Body of pancreas (tissue), 4 donors: ENCODE measurements at regions not wholly inside any gene's neighbourhood (a gene's known extent, or its start where the extent isn't known, plus 50 kb on each side); places are given as distances from the start of the nearest gene placed in this dataset.
A peak's percentile ranks its signal among the peaks of the same experiment; 100 is the strongest.
"Not testable (repeated sequence)": the region's sequence is repeated elsewhere in the genome, so short reads cannot be mapped to it uniquely, and the experiment has no call there.

Experiments
- ATAC-seq: fragments of 150-250 bp; one replicate; pipeline ENCODE4 v1.9.1; 2016
- DNase-seq, 4 donors: peaks; one replicate each; pipeline ENCODE4 v3.0.0-alpha.2; 2019
- H3K27ac ChIP-seq, 4 donors: fragments of 200-600 bp; sonication (generic); 1 replicate in 3 of 4; 2 replicates in 1 of 4; pipeline versions ENCODE4 v1.5.1 to v1.6.1; 2016 to 2019; ENCODE audit warnings: mild to moderate bottlenecking in 1 of 4, mixed read lengths in 1 of 4, moderate library complexity in 1 of 4
- H3K27me3 ChIP-seq, 2 donors: fragments of 200-600 bp; sonication (generic); one replicate each; pipeline ENCODE4 v1.6.0; 2016; ENCODE audit warnings: mild to moderate bottlenecking in 1 of 2
- H3K36me3 ChIP-seq, 2 donors: fragments of 200-600 bp; sonication (generic); replicated peaks in 1 of 2; 2 replicates each; pipeline ENCODE4 v1.5.1; 2016; ENCODE audit warnings: low read depth in 2 of 2; ENCODE audit not compliant: insufficient read depth in 1 of 2
- H3K4me1 ChIP-seq: fragments of 200-600 bp; sonication (generic); one replicate; pipeline ENCODE4 v1.6.0; 2016
- H3K4me3 ChIP-seq, 2 donors: fragments of 200-600 bp; sonication (generic); 1 replicate in 1 of 2; 2 replicates in 1 of 2; pipeline ENCODE4 v1.5.1; 2016 to 2019
- H3K9me3 ChIP-seq, 3 donors: fragments of 200-600 bp; sonication (generic); 1 replicate in 2 of 3; 2 replicates in 1 of 3; pipeline ENCODE4 v1.5.1; 2016
- POLR2A ChIP-seq, 3 donors: fragments of 450-650 bp; IDR thresholded peaks; one replicate each; pipeline ENCODE4 v1.6.1; 2016; ENCODE audit warnings: antibody characterized with exemption in 3 of 3, mild to moderate bottlenecking in 2 of 3
- WGBS, 2 donors: methylation state at CpG; one replicate each; pipeline ENCODE4 v1.1.5; 2017; 5-methylcytosine and 5-hydroxymethylcytosine counted together
- intact Hi-C: fragments of 100-400 bp; cut with DNase I; formaldehyde crosslinking; loops from one replicate; pipeline ENCODE4 v1.15.1; 2023
- TF ChIP-seq, protein P1 (sequence below), 7 experiments: fragments of 450-650 bp in 4 of 7; fragments of 200-600 bp in 3 of 7; sonication (generic) in 3 of 7; IDR thresholded peaks; one replicate each; pipeline ENCODE4 v1.5.1; 2016 to 2019; ENCODE audit warnings: antibody characterized with exemption in 7 of 7

DNA sequence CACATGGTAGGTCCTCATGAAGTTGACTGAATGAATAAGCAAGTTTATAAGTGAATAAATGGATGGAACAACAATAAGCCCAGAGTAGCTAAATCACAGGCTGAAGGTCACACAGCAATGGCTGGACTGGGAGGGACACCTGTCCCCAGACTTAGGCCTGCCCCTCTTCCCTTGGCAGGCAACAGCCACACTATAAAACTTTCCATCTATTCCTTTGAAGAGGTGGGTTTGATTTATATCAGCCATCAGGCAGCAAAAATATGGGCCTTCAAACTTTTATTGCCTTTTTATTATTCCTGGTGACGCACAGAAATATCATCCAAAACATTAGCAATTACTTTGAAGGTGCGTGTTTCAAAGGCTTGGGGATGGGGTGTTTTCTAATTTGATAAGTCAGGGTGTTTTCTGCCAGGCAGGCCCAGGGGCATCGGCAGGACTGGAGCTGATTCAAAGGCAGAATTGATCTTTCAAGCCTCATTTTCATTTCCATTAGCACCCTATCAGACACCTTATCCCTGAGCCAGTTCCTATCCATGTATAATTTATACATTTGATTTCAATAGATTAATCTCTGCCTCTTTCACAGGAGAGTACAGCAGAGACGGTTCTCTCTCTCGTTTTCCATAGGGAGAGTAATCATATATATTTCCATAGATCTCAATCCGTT, 67.2 kb upstream of the LYRM9 start:
- 69 to 73% methylated on average over 6 of the region's 6 CpGs for WGBS, 2 donors
- H3K9me3 ChIP-seq, result no peaks in the 10 kb centered on the region
- no peak for ATAC-seq
- no peak overlapping the region for H3K4me3 ChIP-seq
- no peak for DNase-seq
- peaks cover 44% of the 10 kb centered on the region for H3K4me1 ChIP-seq
- no peaks in the 10 kb centered on the region for H3K36me3 ChIP-seq
- no peak overlapping the region for H3K27ac ChIP-seq
- no peaks in the 10 kb centered on the region for H3K27me3 ChIP-seq
- intact Hi-C loops, result no loop called here
- TF ChIP-seq POLR2A (IDR thresholded peaks at IDR 0.05), result no peak
- TF ChIP-seq, protein P1, sequence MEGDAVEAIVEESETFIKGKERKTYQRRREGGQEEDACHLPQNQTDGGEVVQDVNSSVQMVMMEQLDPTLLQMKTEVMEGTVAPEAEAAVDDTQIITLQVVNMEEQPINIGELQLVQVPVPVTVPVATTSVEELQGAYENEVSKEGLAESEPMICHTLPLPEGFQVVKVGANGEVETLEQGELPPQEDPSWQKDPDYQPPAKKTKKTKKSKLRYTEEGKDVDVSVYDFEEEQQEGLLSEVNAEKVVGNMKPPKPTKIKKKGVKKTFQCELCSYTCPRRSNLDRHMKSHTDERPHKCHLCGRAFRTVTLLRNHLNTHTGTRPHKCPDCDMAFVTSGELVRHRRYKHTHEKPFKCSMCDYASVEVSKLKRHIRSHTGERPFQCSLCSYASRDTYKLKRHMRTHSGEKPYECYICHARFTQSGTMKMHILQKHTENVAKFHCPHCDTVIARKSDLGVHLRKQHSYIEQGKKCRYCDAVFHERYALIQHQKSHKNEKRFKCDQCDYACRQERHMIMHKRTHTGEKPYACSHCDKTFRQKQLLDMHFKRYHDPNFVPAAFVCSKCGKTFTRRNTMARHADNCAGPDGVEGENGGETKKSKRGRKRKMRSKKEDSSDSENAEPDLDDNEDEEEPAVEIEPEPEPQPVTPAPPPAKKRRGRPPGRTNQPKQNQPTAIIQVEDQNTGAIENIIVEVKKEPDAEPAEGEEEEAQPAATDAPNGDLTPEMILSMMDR (IDR thresholded peaks at IDR 0.05), result no peak

DNA sequence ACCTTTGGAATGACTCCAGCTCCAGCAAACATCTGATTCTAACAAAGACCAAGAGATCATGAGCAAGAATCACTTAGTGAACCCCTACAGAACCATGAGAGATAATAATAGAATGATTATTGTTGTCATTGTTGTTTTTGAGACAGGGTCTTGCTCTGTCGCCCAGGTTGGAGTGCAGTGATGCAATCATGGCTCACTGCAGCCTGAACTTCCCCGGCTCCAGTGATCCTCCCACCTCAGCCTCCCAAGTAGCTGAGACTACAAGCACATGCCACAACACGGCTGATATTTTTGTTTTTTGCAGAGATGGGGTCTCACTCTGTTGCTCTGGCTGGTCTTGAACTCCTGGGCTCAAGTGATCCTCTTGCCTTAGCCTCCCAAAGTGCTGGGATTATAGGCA, 69.4 kb upstream of the LYRM9 start:
- intact Hi-C loops, H3K9me3 ChIP-seq, H3K36me3 ChIP-seq, H3K27ac ChIP-seq, H3K27me3 ChIP-seq, H3K4me3 ChIP-seq, DNase-seq, ATAC-seq: not testable (repeated sequence)
- WGBS, 2 donors, result 96 to 100% methylated on average over 2 to 3 of the region's 3 CpGs
- peaks cover 36% of the 10 kb centered on the region for H3K4me1 ChIP-seq

DNA sequence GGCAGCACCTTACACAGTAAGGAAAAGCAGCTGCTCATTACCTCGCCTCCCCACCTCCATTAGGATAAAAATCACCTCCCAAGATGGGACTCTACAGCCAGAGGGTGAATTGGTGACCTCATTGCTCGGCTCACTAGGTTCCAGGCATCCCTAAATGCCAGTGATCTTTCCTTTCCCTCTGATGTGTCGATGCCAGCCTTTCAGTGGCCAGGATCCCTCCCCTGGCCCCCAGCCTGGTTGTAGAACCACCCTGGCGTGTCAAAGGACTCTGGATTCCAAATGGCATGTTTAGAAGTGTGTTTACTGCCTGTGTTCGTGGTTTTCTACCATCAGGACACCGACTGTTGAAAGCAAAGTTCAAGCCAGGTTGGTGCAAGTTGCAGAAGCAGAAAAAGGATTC, 72.1 kb upstream of the LYRM9 start:
- DNase-seq (no peak), ATAC-seq (no peak)
- Histone ChIP-seq H3K36me3 (no peaks in the 10 kb centered on the region), H3K4me3 (no peak overlapping the region), H3K9me3 (no peaks in the 10 kb centered on the region), H3K27me3 (no peaks in the 10 kb centered on the region), H3K27ac (peak overlapping the region in 3 of 4 donors; percentile 20 to 64 (median 33)), H3K4me1 (peaks cover 43% of the 10 kb centered on the region)
- WGBS, 2 donors, result 78 to 90% methylated on average over 6 of the region's 6 CpGs
- intact Hi-C loops, result no loop called here
- TF ChIP-seq POLR2A (IDR thresholded peaks at IDR 0.05), result no peak
- TF ChIP-seq, protein P1 (IDR thresholded peaks at IDR 0.05), result no peak

DNA sequence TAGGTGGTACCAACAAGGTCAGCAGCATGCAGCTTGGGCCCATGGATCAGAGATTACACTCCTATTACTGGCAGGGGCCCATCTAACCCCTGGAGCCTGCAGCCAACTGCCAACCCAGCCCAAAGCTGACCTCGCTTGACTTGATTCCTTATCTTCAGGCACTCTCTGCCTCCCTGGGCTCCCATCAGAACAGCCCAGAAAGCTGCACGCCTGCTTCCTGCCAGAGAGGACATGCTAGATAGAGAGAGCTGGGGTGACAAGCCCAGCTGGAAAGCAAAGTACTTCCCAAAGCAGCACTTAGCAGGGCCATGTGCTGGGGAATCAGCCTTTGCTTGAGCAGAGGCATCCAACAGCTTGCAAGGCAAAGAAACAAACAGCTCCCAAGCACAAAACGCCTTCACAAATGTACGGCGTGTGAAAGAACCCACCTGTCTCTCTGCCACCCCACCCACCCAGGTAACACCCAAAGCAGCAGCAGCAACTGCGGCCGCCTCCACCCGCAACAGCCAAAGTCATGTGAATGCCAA, 74.2 kb upstream of the NLK start:
- intact Hi-C loops, result no loop called here

DNA sequence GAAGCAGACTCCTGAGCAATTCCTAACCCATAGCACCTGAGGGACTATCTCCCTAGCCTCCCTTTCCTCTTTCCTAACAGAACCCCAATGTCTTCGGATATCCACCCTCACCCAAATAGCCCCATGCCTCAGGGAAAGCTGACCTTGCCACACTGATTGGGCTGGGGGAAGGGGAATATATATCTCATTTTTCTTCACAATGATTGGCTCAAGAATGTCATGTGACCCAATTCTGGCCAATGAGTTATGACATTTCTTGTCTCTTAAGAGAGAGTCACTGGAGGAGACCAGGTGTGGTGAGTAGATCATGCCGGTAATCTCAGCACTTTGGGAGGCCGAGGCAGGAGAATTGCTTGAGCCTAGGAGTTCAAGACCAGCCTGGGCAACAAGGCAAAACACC, 71.9 kb upstream of the NLK start:
- intact Hi-C loops, result loop anchor here (10.0 kb wide), 1 partner anchor 56 kb away; no protein-coding TSS in a partner anchor
- DNase-seq (no peak), ATAC-seq (no peak)
- H3K9me3 ChIP-seq, result no peaks in the 10 kb centered on the region
- no peaks in the 10 kb centered on the region for H3K27me3 ChIP-seq
- H3K4me3 ChIP-seq, result no peak overlapping the region
- no peak overlapping the region for H3K27ac ChIP-seq
- H3K4me1 ChIP-seq, result peaks cover 55% of the 10 kb centered on the region
- no peaks in the 10 kb centered on the region for H3K36me3 ChIP-seq
- WGBS, 2 donors, result 86 to 97% methylated on average over 3 of the region's 3 CpGs
- no peak for TF ChIP-seq POLR2A (IDR thresholded peaks at IDR 0.05)
- TF ChIP-seq, protein P1 (IDR thresholded peaks at IDR 0.05), result no peak

More for the DNA sequence above, 74.2 kb upstream of the NLK start:
- Histone ChIP-seq H3K27me3 (no peaks in the 10 kb centered on the region), H3K4me1 (peaks cover 50% of the 10 kb centered on the region), H3K4me3 (no peak overlapping the region), H3K27ac (peak overlapping the region; percentile 38 to 84 (median 74)), H3K36me3 (no peaks in the 10 kb centered on the region), H3K9me3 (no peaks in the 10 kb centered on the region)
- TF ChIP-seq, protein P1 (IDR thresholded peaks at IDR 0.05), result no peak
- peak in 2 of 3 donors; percentile 25 to 51 for TF ChIP-seq POLR2A (IDR thresholded peaks at IDR 0.05)
- ATAC-seq (peak; percentile 94), DNase-seq (peak; percentile 82 to 91 (median 88))
- WGBS, 2 donors, result 28 to 38% methylated on average over 5 to 8 of the region's 8 CpGs
